ENCODE measurements at regions not wholly inside any gene's neighbourhood (a gene's known extent, or its start where the extent isn't known, plus 50 kb on each side); places are given as distances from the start of the nearest gene placed in this dataset.

DNA sequence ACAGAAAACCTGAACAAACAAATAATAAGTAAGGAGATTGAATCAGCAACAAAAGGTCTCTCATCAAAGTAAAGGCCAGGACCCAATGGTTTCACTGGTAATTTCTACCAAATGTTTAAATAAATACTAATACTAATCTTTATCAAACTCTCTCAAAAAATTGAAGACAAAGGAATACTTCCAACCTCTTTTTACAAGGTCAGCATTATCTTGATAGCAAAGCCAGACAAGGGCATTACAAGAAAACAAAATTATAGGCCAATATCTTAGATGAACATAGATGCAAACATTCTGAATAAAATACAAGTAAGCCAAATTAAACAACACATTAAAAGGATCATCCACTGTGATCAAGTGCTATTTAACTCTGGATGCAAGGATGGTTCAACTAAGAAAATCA lies 239.8 kb upstream of the TMEM72 start:
- Mint-ChIP-seq H3K36me3 (no peaks in the 10 kb centered on the region), H3K9me3 (peaks cover 0 to 5% (median 0%) of the 10 kb centered on the region in 8 donors), H3K4me3 (no peak overlapping the region), H3K4me1 (no peaks in the 10 kb centered on the region), H3K27ac (no peak overlapping the region), H3K27me3 (no peaks in the 10 kb centered on the region)
- Histone ChIP-seq H3K4me3 (ENCODE audit: low read length in 2 of 2) (no peak overlapping the region), H3K36me3 (ENCODE audit: insufficient read depth, low read length) (no peaks in the 10 kb centered on the region), H3K9me3 (ENCODE audit: control insufficient read depth in 1 of 2, low read length in 2 of 2) (no peaks in the 10 kb centered on the region), H3K27me3 (ENCODE audit: insufficient read depth, low read length) (no peaks in the 10 kb centered on the region), H3K27ac (ENCODE audit: low read depth, low read length) (no peak overlapping the region), H3K4me1 (ENCODE audit: insufficient read depth, low read length) (no peaks in the 10 kb centered on the region)
- DNase-seq: no peak
- ChIA-PET CTCF (ENCODE audit: partially characterized antibody) (no interaction called here), POLR2A (ENCODE audit: partially characterized antibody) (no interaction called here)
- intact Hi-C loops (cut with micrococcal nuclease): no loop called here

GRCh38 chr10:44673245-44673983 lies 237.7 kb upstream of the TMEM72 start:
- CTCF ChIA-PET (ENCODE audit: partially characterized antibody): no interaction called here
- Mint-ChIP-seq H3K27me3 (no peaks in the 10 kb centered on the region), H3K9me3 (peaks cover 0 to 4% (median 0%) of the 10 kb centered on the region in 8 donors), H3K4me3 (no peak overlapping the region), H3K4me1 (no peaks in the 10 kb centered on the region), H3K36me3 (no peaks in the 10 kb centered on the region), H3K27ac (no peak overlapping the region)
- intact Hi-C loops (cut with micrococcal nuclease): no loop called here
- no peaks in the 10 kb centered on the region for H3K4me1 ChIP-seq (ENCODE audit: insufficient read depth, low read length)
- no peaks in the 10 kb centered on the region for H3K9me3 ChIP-seq (ENCODE audit: control insufficient read depth in 1 of 2, low read length in 2 of 2)
- POLR2A ChIA-PET (ENCODE audit: partially characterized antibody): no interaction called here
- no peak overlapping the region for H3K4me3 ChIP-seq (ENCODE audit: low read length in 2 of 2)
- no peaks in the 10 kb centered on the region for H3K36me3 ChIP-seq (ENCODE audit: insufficient read depth, low read length)
- H3K27me3 ChIP-seq (ENCODE audit: insufficient read depth, low read length): no peaks in the 10 kb centered on the region
- no peak overlapping the region for H3K27ac ChIP-seq (ENCODE audit: low read depth, low read length)
- DNase-seq: no peak

GRCh38 chr10:44674536-44675386 lies 236.4 kb upstream of the TMEM72 start:
- Mint-ChIP-seq H3K36me3 (no peaks in the 10 kb centered on the region), H3K27me3 (no peaks in the 10 kb centered on the region), H3K4me1 (no peaks in the 10 kb centered on the region), H3K9me3 (peaks cover 0 to 4% (median 0%) of the 10 kb centered on the region in 8 donors), H3K4me3 (no peak overlapping the region), H3K27ac (no peak overlapping the region)
- Histone ChIP-seq H3K27me3 (ENCODE audit: insufficient read depth, low read length) (no peaks in the 10 kb centered on the region), H3K27ac (ENCODE audit: low read depth, low read length) (no peak overlapping the region), H3K4me1 (ENCODE audit: insufficient read depth, low read length) (no peaks in the 10 kb centered on the region), H3K9me3 (ENCODE audit: control insufficient read depth in 1 of 2, low read length in 2 of 2) (no peaks in the 10 kb centered on the region), H3K4me3 (ENCODE audit: low read length in 2 of 2) (no peak overlapping the region), H3K36me3 (ENCODE audit: insufficient read depth, low read length) (no peaks in the 10 kb centered on the region)
- no peak for DNase-seq
- POLR2A ChIA-PET (ENCODE audit: partially characterized antibody): no interaction called here
- intact Hi-C loops (cut with micrococcal nuclease): no loop called here
- CTCF ChIA-PET (ENCODE audit: partially characterized antibody): no interaction called here

DNA sequence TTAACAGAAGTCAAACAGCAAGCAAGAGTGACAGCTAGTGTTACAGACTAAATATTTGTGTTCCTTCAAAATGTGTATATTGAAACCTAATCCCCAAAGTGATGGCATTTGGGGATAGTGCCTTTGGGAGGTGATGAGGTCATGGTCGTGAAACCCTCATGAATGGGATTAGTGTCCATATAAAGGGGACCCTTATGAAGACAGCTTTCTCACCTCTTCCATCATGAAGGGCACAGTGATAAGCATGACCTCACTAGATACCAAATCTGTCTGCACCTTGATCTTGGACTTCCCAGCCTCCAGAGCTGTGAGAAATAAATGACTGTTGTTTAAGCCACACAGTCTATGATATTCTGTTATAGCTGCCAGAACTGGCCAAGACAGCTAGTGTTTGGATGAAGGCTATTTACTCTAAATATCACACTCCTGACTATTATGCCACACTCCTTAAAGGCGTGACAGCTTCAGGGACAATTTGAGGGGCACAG lies 235.7 kb upstream of the TMEM72 start:
- H3K27ac Mint-ChIP-seq: no peak overlapping the region
- Histone ChIP-seq H3K4me1 (ENCODE audit: insufficient read depth, low read length) (no peaks in the 10 kb centered on the region), H3K36me3 (ENCODE audit: insufficient read depth, low read length) (no peaks in the 10 kb centered on the region), H3K4me3 (ENCODE audit: low read length in 2 of 2) (no peak overlapping the region), H3K27me3 (ENCODE audit: insufficient read depth, low read length) (no peaks in the 10 kb centered on the region), H3K9me3 (ENCODE audit: control insufficient read depth in 1 of 2, low read length in 2 of 2) (no peaks in the 10 kb centered on the region), H3K27ac (ENCODE audit: low read depth, low read length) (no peak overlapping the region)
- intact Hi-C loops (cut with micrococcal nuclease): no loop called here
- peaks cover 0 to 4% (median 0%) of the 10 kb centered on the region in 8 donors for H3K9me3 Mint-ChIP-seq
- no peaks in the 10 kb centered on the region for H3K27me3 Mint-ChIP-seq
- DNase-seq: no peak
- CTCF ChIA-PET (ENCODE audit: partially characterized antibody): no interaction called here
- H3K4me3 Mint-ChIP-seq: no peak overlapping the region
- POLR2A ChIA-PET (ENCODE audit: partially characterized antibody): no interaction called here
- no peaks in the 10 kb centered on the region for H3K4me1 Mint-ChIP-seq
- no peaks in the 10 kb centered on the region for H3K36me3 Mint-ChIP-seq

- no peak overlapping the region for H3K4me3 Mint-ChIP-seq
- no peaks in the 10 kb centered on the region for H3K36me3 ChIP-seq (ENCODE audit: insufficient read depth, low read length)
- no peak overlapping the region for H3K27ac ChIP-seq (ENCODE audit: low read depth, low read length)
- H3K4me1 Mint-ChIP-seq: no peaks in the 10 kb centered on the region
- no peaks in the 10 kb centered on the region for H3K9me3 ChIP-seq (ENCODE audit: control insufficient read depth in 1 of 2, low read length in 2 of 2)
- no peak for DNase-seq
- H3K27me3 Mint-ChIP-seq: no peaks in the 10 kb centered on the region
- no peaks in the 10 kb centered on the region for H3K4me1 ChIP-seq (ENCODE audit: insufficient read depth, low read length)
- no peaks in the 10 kb centered on the region for H3K36me3 Mint-ChIP-seq
- peaks cover 0 to 3% (median 0%) of the 10 kb centered on the region in 8 donors for H3K9me3 Mint-ChIP-seq
- ChIA-PET POLR2A (ENCODE audit: partially characterized antibody) (no interaction called here), CTCF (ENCODE audit: partially characterized antibody) (no interaction called here)
- intact Hi-C loops (cut with micrococcal nuclease): no loop called here
- no peaks in the 10 kb centered on the region for H3K27me3 ChIP-seq (ENCODE audit: insufficient read depth, low read length)
- no peak overlapping the region for H3K4me3 ChIP-seq (ENCODE audit: low read length in 2 of 2)
- H3K27ac Mint-ChIP-seq: no peak overlapping the region
Measured at GRCh38 chr10:44680764-44681163, 230.4 kb upstream of the TMEM72 start.

DNA sequence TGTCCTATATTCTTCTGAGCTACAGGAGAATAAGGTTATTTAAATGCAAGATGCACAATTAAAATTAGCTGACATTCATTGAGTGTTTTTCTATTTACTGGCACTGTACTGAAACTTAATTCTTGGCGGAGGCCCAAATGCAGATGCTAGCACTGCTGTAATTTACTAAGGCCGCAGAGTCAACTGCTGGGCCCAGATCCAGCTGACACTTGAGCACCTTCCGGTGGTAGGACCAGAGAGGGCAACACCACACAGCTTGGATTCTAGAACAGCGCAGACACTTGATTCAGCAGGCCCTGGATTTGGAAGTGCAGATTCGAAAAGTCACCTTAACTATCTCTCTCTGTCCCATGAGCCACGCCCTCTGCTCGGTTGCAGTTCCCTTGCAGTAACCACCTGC lies 228.6 kb upstream of the TMEM72 start:
- Mint-ChIP-seq H3K27ac (no peak overlapping the region), H3K4me3 (no peak overlapping the region), H3K9me3 (peaks cover 0 to 3% (median 0%) of the 10 kb centered on the region in 8 donors), H3K36me3 (no peaks in the 10 kb centered on the region), H3K27me3 (peaks cover 0 to 3% of the 10 kb centered on the region in 2 donors), H3K4me1 (no peaks in the 10 kb centered on the region)
- H3K27ac ChIP-seq (ENCODE audit: low read depth, low read length): no peak overlapping the region
- ChIA-PET CTCF (ENCODE audit: partially characterized antibody) (no interaction called here), POLR2A (ENCODE audit: partially characterized antibody) (no interaction called here)
- H3K9me3 ChIP-seq (ENCODE audit: control insufficient read depth in 1 of 2, low read length in 2 of 2): no peaks in the 10 kb centered on the region
- DNase-seq: no peak
- H3K4me3 ChIP-seq (ENCODE audit: low read length in 2 of 2): no peak overlapping the region
- H3K27me3 ChIP-seq (ENCODE audit: insufficient read depth, low read length): no peaks in the 10 kb centered on the region
- H3K4me1 ChIP-seq (ENCODE audit: insufficient read depth, low read length): no peaks in the 10 kb centered on the region
- no peaks in the 10 kb centered on the region for H3K36me3 ChIP-seq (ENCODE audit: insufficient read depth, low read length)
- intact Hi-C loops (cut with micrococcal nuclease): no loop called here

GRCh38 chr10:44684661-44685060 lies 226.5 kb upstream of the TMEM72 start:
- peaks cover 0 to 6% (median 0%) of the 10 kb centered on the region in 8 donors for H3K9me3 Mint-ChIP-seq
- no peak overlapping the region for H3K27ac Mint-ChIP-seq
- intact Hi-C loops (cut with micrococcal nuclease): no loop called here
- H3K27me3 Mint-ChIP-seq: peaks cover 0 to 3% of the 10 kb centered on the region in 2 donors
- Histone ChIP-seq H3K4me1 (ENCODE audit: insufficient read depth, low read length) (no peaks in the 10 kb centered on the region), H3K36me3 (ENCODE audit: insufficient read depth, low read length) (no peaks in the 10 kb centered on the region), H3K4me3 (ENCODE audit: low read length in 2 of 2) (no peak overlapping the region), H3K9me3 (ENCODE audit: control insufficient read depth in 1 of 2, low read length in 2 of 2) (no peaks in the 10 kb centered on the region), H3K27ac (ENCODE audit: low read depth, low read length) (no peak overlapping the region), H3K27me3 (ENCODE audit: insufficient read depth, low read length) (peaks cover 3% of the 10 kb centered on the region)
- no peaks in the 10 kb centered on the region for H3K36me3 Mint-ChIP-seq
- H3K4me1 Mint-ChIP-seq: no peaks in the 10 kb centered on the region
- ChIA-PET POLR2A (ENCODE audit: partially characterized antibody) (no interaction called here), CTCF (ENCODE audit: partially characterized antibody) (no interaction called here)
- H3K4me3 Mint-ChIP-seq: no peak overlapping the region
- no peak for DNase-seq

All from CD4-positive, alpha-beta memory T cell (primary cell).